ENCODE measurements at regions not wholly inside any gene's neighbourhood (a gene's known extent, or its start where the extent isn't known, plus 50 kb on each side); places are given as distances from the start of the nearest gene placed in this dataset.

- Histone ChIP-seq H3K36me3 (no peaks in the 10 kb centered on the region), H3K27me3 (no peaks in the 10 kb centered on the region), H3K9me3 (no peaks in the 10 kb centered on the region), H3K27ac (no peak overlapping the region), H3K4me3 (no peak overlapping the region), H3K4me1 (no peaks in the 10 kb centered on the region)
- no peak for TF ChIP-seq POLR2AphosphoS5 (IDR thresholded peaks at IDR 0.05)
- TF ChIP-seq CTCF (IDR thresholded peaks at IDR 0.05), result no peak
- TF ChIP-seq POLR2A (IDR thresholded peaks at IDR 0.05), result no peak
- no peak for DNase-seq (ENCODE audit: low spot score in 2 of 2)
- intact Hi-C loops (cut with DNase I; ENCODE audit: low total_unique reads), result no loop called here
Measured at GRCh38 chr2:81903534-81903933, 1599.0 kb upstream of the LRRTM1 start.

- H3K4me3 ChIP-seq, result no peak overlapping the region
- no peak for DNase-seq (ENCODE audit: low spot score in 2 of 2)
- no peaks in the 10 kb centered on the region for H3K36me3 ChIP-seq
- no peaks in the 10 kb centered on the region for H3K9me3 ChIP-seq
- TF ChIP-seq POLR2AphosphoS5 (IDR thresholded peaks at IDR 0.05), result no peak
- no peak for TF ChIP-seq CTCF (IDR thresholded peaks at IDR 0.05)
- no peak for TF ChIP-seq POLR2A (IDR thresholded peaks at IDR 0.05)
- H3K27me3 ChIP-seq, result no peaks in the 10 kb centered on the region
- no peaks in the 10 kb centered on the region for H3K4me1 ChIP-seq
- intact Hi-C loops (cut with DNase I; ENCODE audit: low total_unique reads), result no loop called here
- H3K27ac ChIP-seq, result no peak overlapping the region
Measured at GRCh38 chr2:81901017-81901416, 1596.5 kb upstream of the LRRTM1 start.

- Histone ChIP-seq H3K4me1 (no peaks in the 10 kb centered on the region), H3K9me3 (no peaks in the 10 kb centered on the region), H3K4me3 (no peak overlapping the region), H3K27ac (no peak overlapping the region), H3K27me3 (no peaks in the 10 kb centered on the region), H3K36me3 (no peaks in the 10 kb centered on the region)
- DNase-seq (ENCODE audit: low spot score in 2 of 2), result no peak
- intact Hi-C loops (cut with DNase I; ENCODE audit: low total_unique reads), result no loop called here
- TF ChIP-seq CTCF (IDR thresholded peaks at IDR 0.05), result no peak
- no peak for TF ChIP-seq POLR2A (IDR thresholded peaks at IDR 0.05)
- TF ChIP-seq POLR2AphosphoS5 (IDR thresholded peaks at IDR 0.05), result no peak
Measured at GRCh38 chr2:81895620-81896250, 1591.2 kb upstream of the LRRTM1 start.

GRCh38 chr2:81894451-81894990 is 1590.0 kb upstream of the LRRTM1 start:
- Histone ChIP-seq H3K4me1 (no peaks in the 10 kb centered on the region), H3K27me3 (no peaks in the 10 kb centered on the region), H3K9me3 (no peaks in the 10 kb centered on the region), H3K36me3 (no peaks in the 10 kb centered on the region), H3K27ac (no peak overlapping the region), H3K4me3 (no peak overlapping the region)
- no peak for DNase-seq (ENCODE audit: low spot score in 2 of 2)
- intact Hi-C loops (cut with DNase I; ENCODE audit: low total_unique reads), result no loop called here
- TF ChIP-seq CTCF (IDR thresholded peaks at IDR 0.05) (no peak), POLR2A (IDR thresholded peaks at IDR 0.05) (no peak), POLR2AphosphoS5 (IDR thresholded peaks at IDR 0.05) (no peak)

GRCh38 chr2:81876624-81877023 is 1572.1 kb upstream of the LRRTM1 start:
- Histone ChIP-seq H3K9me3 (no peaks in the 10 kb centered on the region), H3K4me1 (no peaks in the 10 kb centered on the region), H3K27me3 (no peaks in the 10 kb centered on the region), H3K27ac (no peak overlapping the region), H3K4me3 (no peak overlapping the region), H3K36me3 (no peaks in the 10 kb centered on the region)
- no peak for DNase-seq (ENCODE audit: low spot score in 2 of 2)
- TF ChIP-seq POLR2AphosphoS5 (IDR thresholded peaks at IDR 0.05) (no peak), CTCF (IDR thresholded peaks at IDR 0.05) (no peak), POLR2A (IDR thresholded peaks at IDR 0.05) (no peak)
- intact Hi-C loops (cut with DNase I; ENCODE audit: low total_unique reads), result no loop called here

Data from breast epithelium (tissue), 4 donors.